T-helper 1 cell treated with Interleukin-12 subunit alpha and Interleukin-12 subunit beta and Interleukin-4 antibody, amounts not matched to agents 30 ng/mL and 1 ng/mL, for 36 hours (primary cell): ENCODE measurements at regions not wholly inside any gene's neighbourhood (a gene's known extent, or its start where the extent isn't known, plus 50 kb on each side); places are given as distances from the start of the nearest gene placed in this dataset.

Experiments
- intact Hi-C: fragments of 100-400 bp; cut with micrococcal nuclease; formaldehyde crosslinking; loops from one replicate; pipeline ENCODE4 v1.15.1; 2024

DNA sequence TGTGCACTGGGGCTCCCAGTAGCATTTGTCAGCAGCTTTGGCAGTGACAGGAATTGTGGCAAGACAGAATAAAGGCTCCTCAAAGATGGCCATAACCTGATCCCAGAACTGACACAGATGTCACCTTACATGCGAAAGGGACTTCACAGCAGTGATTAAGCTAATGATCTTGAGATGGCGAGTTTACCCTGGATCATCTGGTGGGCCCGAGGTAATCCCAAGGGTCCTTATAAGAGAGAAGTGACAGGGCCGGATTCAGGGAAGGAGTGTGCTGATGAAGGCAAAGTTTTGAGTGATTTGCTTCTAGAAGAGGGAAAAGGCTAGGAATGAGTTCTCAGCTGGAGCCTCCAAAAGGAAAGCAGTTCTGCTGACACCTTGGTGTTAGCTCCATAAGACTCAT lies 333.9 kb downstream of the LPIN1 start:
- intact Hi-C loops: no loop called here

DNA sequence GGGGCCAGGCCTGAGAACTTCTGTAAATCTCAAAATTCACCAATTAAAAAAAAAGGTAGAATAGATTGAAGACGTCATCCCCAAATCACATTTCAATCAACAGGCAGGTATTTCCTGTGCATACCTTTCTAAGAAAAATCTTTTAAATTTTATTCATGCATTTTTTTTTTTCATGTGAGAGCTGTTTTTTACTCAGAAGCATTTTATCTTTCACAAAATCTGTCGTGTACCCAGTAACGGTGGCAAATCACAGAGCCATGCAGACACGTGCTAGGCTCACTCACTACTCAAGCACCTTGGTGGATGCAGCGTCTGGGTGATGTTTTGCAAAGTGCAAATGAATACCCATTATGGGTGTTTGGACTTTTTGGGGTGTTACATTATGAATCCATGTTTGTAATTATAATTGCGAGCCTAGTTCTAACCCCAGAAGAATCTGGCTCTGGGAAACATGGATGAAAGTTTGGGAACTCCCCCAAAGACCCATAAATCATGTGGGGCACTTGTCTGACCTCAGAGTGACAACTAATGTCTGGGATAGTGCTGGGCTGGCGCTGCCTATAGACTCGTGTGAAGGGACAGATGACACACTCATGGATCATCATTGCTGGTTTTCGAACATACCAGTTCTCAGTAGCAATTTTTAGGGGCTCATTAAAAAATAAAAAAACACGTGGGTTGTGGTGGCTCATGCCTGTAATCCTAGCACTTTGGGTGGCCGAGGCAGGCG lies 335.2 kb downstream of the LPIN1 start:
- intact Hi-C loops: no loop called here

DNA sequence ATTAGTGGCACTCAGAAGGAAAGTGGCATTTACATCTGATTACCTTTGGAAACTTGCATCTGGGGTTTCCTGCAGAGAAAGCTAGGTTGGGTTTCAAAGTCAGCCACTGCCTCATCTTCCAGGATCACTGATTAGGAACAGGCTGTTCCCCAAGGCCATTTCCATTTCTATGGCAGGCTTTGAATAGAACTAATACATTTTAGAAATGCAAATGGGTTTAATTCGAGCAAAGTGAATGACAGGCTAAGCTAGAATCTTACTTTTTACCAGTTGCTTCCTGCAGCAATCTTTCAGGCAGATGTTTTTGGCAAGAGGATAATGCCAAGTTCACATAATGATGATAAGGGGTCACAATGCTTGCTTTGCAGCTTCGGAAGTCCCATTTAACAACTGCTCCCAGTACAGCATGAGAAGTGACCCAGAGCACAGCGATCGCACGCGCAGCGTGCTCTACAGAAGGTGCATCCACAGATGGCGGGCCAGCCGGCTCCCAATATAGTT lies 336.7 kb downstream of the LPIN1 start:
- intact Hi-C loops: no loop called here

DNA sequence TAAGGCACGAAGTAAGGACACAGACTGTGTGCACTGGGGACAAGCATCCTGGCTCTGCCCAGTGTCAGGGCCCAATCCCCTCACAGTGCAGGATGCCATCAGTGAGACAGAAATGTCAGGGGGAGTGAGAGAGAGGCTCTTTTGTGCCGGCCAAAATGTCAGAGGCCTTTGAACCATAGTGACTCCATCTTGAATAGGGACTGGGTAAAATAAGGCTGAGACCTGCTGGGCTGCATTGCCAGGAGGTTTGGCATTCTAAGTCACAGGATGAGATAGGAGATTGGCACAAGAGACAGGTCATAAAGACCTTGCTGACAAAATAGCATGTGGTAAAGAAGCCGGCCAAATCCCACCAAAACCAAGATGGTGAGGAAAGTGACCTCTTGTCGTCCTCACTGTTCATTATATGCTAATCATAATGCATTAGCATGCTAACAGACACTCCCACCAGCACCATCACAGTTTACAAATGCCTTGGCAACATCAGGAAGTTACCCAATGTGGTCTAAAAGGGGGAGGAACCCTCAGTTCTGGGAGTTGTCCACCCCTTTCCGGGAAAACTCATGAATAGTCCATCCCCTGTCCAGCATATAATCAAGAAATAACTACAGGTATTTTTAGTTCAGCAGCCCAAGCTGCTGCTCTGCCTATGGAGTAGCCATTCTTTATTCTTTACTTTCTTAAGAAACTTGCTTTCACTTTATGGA lies 337.4 kb downstream of the LPIN1 start:
- intact Hi-C loops: no loop called here

DNA sequence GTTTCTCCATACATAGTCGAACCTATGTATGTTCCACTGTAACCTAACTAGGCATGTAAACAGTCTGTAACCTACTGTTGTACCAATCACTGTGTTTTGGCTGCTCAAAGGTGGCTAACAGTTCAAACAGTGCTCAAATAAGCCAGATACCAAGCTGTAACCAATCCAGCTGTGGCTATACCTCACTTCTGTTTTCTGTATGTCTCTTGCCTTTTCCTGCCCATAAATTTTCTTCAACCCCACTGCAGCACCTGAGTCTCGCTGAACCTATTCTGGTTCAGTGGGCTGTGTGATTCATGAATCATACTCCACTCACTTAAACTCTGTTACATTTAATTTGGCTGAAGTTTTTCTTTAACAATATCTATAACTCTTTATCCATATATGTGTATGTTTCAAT lies 340.7 kb downstream of the LPIN1 start:
- intact Hi-C loops: no loop called here

DNA sequence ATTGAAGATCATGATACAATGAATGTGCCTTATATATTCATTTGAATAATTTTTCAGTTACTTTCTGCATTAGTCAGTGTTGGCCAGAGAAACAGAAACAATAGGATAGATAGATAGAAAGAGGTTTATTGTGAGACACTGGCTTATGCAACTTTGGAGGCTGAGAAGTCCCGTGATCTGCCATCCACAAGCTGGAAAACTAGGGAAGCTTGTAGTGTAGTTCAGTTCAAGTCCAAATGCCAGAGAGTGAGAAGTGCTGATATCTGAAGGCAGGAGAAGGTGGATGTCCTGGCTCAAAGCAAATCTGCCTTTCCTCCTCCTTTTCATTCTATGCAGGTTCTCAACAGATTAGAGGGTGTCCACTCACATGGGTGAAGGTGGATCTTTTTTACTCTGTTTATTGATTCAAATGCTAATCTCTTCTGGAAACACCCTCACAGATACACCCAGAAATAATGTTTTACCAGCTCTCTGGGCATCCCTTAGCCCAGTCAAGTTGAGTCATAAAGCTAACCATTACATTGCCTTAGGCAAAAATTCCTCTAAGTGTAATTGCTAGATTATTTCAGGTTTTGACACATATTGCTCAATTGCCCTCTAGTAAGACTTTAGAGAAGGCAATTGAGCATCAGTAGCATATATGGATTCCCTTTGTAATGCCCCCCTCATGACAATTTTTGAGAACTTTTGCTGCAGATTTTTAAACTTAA lies 341.4 kb downstream of the LPIN1 start:
- intact Hi-C loops: no loop called here

DNA sequence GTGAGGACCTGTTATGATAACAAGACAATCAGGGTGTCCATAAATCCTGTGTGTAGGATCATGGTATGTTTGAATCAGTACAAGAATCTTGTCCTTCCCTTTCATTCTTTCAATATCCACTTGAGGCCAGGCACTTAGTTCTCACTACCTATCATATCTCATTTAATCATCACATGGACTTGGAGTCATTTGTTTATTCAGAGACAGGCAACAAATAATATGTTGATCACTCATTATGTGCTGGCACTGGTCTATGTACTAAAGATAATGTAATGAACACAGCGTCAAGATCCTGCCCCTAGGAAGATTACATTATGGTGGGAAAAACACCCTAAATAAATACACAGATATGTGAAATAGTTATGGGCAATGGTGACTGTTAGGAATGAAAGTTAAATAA lies 342.6 kb downstream of the LPIN1 start:
- intact Hi-C loops: no loop called here

DNA sequence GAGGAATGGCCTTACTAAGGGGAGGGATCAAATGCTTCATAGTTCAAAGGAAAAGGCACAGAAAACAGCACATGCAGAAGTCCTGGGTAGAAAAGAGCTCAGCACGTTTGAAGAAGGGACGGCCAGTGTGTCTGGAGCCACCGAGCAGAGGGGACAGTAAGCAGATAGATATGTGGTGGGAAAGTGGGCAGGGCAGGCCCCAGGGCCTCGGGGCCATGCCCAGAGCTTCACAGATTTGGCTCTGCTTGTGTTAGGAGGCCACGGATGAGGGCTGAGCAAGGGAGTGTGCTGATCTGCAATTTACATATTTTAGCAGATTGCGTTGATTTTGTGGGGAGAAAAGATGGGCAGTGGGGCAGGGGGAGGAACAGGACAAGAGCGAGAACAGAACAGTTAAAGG lies 343.1 kb downstream of the LPIN1 start:
- intact Hi-C loops: no loop called here

DNA sequence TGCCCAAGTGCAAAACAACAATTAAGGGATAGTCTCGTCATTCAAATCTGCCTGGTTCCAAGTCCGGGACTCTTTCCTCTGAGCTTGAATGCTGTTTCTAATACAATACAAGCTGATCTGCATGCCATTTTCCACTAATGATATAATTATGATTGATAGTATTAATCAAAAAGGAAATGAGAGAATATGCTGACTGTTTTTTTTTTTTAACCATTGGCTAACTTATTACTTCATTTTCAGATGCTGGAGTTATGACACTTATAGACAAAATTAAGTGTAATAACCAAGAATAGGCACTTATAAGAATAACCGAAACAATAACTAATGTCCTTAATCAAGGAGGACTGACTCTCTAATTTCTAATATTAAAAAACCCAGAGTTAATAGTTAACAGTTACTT lies 343.6 kb downstream of the LPIN1 start:
- intact Hi-C loops: no loop called here

DNA sequence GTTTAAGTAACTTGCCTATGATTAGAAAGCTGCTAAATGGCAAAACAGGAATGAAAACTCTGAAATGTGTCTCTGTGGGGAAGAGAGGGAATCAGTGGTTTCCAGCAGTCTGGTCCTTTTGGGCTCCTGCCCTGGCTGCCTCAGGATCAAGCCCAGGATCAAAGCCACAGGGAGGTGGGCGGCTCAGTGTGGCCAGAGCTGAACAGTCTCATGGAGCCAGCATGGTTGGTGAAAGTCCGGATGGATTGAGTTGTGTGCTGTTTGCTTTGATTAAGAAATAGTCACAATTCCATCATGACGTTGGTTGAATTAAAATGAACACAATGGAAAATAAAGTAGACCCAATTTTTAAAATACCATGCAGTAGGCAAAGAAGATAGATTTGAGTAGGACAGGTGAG lies 344.2 kb downstream of the LPIN1 start:
- intact Hi-C loops: no loop called here

DNA sequence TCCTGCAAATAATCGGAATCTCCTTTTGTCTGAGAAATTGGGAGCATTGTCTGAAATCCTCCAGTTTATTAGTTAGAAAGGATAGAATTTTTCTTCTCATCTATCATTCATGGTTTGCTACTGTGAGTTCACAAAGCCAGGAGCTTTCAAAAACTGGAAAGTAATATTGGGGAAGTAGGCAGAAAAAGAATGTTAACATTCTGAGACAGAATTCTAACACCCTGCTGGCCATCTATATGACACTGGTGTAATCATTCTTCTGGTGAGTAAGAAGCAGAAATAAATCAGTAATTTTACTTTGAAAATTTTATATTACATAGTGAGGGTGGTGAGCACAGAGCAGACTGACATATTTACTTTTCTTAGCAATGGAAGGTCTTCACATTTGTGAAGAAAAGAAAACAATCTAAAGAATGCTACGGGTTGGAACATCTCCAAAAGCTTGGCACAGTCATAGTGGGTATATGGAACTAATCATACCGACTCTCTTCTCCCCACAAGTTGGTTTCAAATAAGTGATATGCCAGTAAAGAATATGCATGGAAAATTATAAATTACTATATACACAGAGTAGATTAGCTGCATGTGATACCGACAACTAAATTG lies 344.9 kb downstream of the LPIN1 start:
- intact Hi-C loops: no loop called here

DNA sequence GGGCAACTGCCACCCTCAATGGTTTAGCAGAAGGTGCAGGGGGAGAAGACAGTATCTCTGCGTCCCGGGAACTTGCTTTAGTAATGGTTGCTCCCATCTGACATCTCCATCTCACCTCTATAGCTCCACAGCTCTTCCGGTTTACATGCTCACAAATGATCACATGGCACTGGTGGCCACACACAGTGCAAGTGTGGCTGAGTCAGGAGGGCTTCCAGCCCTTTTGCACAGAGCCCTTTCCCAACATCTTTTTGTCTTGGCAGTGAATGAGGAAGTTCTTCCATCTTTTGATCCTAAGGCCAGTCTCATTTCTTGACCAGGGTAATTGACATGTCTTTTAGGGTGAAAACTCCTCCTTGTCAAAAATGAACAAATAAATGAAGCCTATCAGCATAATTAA lies 347.7 kb downstream of the LPIN1 start:
- intact Hi-C loops: no loop called here

DNA sequence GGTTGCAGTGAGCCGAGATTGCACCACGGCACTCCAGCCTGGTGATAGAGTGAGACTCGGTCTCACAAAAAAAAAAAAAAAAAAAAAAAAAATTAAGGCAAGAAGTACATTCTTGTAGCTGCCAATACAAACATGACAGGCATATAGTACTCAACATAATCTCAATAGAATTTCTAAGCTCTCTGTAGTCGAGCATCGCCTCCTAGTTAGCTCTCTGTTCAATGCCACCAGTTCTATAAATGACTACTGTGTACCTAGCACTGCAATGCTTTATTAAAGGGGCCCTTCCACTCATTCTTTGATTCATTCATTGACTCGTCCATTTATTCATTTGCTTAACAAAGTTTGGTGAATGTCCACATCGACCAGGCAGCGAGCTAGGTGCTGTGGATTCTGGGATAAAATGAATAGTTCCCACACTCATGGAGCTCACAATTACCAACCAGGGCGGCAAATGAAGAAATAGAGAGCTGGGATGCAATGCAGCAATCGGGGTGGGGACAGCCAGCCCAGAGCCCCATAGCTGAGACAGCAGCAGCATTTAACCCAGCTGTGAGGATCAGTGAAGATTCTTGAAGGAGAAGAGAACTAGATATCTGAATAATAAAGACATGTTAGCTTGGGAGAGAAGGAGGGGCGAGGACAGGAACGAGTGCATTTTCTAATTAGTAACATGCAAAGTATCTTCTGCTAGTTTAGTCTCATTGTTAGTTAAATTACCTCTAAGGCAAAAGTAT lies 349.8 kb downstream of the LPIN1 start:
- intact Hi-C loops: no loop called here

DNA sequence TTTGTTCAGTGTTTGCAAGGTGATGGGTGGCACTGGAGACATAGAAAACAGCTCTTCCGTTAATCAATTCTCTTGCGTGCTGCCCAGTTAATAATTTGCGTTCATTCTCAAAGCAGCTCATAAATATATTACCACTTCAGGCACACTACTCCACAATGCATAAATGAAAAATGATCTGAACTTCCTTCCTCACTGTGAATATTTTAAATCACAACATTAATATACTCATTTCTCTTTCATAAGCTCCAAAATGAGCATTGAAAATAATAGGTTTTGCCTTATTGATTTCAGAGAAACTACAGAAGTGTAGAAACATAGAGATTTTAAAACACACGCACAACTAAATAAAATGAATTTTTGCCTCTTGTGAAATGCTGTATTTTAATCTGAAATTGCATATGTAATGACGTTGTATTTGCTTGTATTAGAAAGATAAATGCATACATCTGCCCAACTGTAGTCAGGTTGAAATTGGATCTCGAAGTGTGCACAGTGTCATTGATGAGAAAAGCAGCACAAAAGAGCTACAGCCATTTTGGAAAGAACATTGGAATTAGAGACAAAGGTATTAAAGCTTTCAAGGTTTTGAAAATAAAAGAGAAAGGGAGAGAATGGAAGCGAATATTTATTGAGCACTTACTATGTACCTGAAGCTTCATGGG lies 350.5 kb downstream of the LPIN1 start:
- intact Hi-C loops: no loop called here

DNA sequence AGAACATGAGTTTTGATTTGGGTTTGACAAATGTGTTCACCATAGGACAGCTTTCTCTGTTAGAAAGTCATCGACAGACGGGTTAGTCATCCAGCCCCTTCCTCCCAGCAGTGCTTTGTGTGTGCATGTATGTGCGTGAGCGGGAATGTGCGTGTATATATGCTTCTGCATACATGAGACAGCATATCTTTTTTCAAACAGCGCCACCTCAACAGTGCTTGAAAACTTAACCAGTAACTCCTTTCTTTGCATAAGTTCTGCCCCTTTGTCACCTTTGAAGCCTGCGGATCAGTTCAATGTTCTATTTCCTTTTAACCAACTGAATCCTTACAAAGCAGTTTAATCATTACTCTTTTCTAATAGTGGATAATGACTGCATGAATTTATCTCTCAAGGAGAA lies 351.4 kb downstream of the LPIN1 start:
- intact Hi-C loops: no loop called here

DNA sequence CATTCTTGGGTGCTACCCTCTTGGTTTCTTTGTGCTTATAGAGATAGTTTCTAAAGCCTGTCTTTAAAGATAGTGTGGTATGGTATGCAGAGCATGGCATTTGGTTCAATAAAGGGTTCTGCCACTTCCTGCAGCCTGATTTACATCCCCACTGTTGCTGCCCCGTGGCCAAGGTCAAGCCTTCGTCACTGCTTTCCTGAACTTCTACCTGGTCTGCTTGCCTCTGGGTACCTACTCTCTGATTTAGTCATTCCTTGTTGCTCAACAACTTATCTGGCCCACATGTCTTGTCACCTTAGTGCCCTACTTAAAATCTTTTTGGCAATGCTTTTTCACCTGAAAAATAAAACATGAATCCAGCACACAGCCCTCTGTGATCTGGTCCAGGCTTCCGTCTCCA lies 352.9 kb downstream of the LPIN1 start:
- intact Hi-C loops: no loop called here

DNA sequence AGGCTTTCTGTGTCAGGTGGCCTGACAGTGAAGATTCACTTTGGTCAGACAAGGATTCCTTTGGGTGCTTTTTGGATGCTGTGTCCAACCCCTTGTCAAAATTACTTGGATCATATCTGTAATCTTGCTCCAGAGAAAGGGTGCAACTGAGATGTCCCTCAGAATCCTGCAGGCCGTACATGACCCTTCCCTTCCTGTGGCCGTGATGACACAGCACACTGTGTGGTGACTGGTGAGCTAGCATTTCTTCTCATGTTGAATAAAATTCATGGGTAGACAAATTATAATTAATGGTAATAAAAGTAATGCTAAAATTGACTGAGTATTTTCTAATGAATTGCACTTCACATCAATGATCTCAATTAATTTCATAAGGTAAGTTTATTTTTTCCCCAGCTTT lies 356.2 kb downstream of the LPIN1 start:
- intact Hi-C loops: no loop called here

DNA sequence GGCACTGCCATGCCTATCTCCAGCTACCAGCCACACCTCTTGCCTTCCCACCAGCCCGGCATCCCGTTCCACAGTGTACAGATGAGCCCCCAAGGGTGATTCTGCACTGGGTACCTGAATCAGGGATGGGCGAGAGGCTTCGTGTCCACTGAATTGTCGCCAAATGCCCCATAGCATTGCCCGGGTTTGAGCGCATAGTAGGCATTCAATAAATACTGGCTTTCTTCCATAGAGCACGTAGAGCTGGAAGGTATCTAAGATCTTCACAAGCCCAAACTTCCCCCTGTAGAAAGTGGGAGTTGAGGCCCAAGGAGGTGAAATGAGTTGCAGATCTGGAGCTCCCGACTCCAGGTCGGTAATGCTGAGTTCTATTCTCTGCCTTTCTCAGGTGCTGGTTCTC lies 358.7 kb downstream of the LPIN1 start:
- intact Hi-C loops: no loop called here

DNA sequence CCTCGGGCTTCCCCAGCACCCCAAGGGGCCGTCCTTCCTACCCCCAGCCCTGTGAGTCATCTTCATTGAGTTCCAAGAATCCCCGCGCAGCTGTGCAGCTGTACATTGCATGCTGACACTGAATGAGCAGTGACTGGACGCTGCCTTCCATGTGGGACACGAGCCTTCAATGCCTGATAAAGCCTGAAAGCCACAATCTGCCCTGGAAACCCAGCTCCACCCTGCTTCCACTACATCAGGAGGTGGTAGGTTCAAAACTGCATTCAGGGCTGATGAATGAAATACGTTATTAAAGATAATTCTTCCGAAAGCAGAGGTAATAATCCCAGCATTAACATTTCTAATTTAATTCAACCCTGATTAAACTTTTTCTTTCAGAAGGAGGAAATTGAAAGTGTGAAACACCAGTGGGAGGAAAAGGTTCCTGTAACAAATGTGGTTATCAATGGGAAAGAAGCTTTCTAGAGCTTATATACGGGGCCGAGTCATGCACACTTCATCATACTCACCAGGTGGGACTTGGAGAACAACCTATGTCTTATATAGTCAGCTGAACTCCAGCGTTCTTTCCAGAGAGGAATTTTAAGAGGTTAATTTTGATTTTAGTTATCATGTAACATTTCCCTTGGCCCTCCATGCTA lies 360.1 kb downstream of the LPIN1 start:
- intact Hi-C loops: no loop called here

DNA sequence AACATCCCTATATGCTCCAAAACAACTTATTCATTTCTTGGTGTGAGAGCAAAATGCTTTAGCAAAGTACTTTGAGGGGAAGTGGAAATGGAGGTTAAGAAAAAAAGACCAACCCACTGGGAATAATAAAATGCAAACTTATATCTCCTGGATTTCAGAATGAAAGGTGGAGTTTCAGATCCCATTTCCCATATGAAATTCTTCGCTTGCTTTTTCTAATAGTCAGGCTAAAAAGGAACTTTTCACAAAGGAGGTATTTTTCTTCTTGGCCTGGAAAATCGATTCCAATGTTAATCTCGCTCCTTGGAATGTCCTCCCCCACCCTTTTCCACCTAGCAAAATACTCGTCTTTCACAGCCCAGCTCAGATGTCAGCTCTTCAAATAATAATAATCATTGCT lies 360.9 kb downstream of the LPIN1 start:
- intact Hi-C loops: no loop called here
